Lower leg skin (tissue), 3 donors: ENCODE measurements at regions not wholly inside any gene's neighbourhood (a gene's known extent, or its start where the extent isn't known, plus 50 kb on each side); places are given as distances from the start of the nearest gene placed in this dataset.

Source experiments
- POLR2A ChIP-seq, 2 donors: fragments of 450-650 bp; IDR thresholded peaks; one replicate each; pipeline ENCODE4 v1.6.1; 2016 to 2017; ENCODE audit warnings: antibody characterized with exemption in 2 of 2, mild to moderate bottlenecking in 1 of 2, moderate library complexity in 1 of 2
- TF ChIP-seq, protein P1 (sequence below), 3 donors: fragments of 450-650 bp; IDR thresholded peaks; one replicate each; pipeline ENCODE4 v1.5.1; 2016; ENCODE audit warnings: antibody characterized with exemption in 3 of 3, mild to moderate bottlenecking in 3 of 3, moderate library complexity in 2 of 3

DNA sequence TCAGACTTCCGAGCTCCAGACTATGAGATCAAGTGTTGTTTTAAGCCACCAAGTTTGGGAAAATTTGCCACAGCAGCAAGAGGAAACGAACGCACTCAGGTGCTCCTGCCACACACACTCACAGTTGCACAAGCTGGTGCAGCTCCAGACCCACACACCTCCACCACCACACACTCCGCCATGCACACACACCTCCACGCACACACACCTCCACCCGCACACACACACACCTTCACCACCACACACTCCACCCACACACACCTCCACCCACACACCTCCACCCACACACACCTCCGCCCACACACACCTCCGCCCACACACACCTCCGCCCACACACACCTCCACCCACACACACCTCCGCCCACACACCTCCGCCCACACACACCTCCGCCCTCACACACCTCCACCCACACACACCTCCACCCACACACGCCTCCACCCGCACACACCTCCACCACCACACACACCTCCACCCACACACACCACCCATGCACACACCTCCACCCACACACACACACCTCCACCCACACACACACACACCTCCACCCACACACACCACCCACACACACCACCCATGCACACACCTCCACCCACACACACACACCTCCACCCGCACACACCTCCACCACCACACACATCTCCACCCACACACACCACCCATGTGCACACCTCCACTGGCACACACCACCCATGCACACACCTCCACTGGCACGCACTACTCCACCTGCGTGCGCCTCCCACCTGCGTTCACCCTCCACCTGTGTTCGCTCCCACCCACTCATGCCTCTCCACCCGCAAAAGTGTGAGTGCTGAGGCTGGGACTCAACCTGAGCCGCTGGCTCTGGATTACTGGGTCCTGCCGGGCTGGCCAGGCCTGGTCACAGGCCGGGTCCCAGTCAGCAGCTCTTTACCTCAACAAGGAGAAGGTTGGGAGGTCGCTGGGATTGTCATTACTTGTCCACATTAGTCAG lies 175.6 kb downstream of the BMP7 start:
- TF ChIP-seq, protein P1, sequence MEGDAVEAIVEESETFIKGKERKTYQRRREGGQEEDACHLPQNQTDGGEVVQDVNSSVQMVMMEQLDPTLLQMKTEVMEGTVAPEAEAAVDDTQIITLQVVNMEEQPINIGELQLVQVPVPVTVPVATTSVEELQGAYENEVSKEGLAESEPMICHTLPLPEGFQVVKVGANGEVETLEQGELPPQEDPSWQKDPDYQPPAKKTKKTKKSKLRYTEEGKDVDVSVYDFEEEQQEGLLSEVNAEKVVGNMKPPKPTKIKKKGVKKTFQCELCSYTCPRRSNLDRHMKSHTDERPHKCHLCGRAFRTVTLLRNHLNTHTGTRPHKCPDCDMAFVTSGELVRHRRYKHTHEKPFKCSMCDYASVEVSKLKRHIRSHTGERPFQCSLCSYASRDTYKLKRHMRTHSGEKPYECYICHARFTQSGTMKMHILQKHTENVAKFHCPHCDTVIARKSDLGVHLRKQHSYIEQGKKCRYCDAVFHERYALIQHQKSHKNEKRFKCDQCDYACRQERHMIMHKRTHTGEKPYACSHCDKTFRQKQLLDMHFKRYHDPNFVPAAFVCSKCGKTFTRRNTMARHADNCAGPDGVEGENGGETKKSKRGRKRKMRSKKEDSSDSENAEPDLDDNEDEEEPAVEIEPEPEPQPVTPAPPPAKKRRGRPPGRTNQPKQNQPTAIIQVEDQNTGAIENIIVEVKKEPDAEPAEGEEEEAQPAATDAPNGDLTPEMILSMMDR (IDR thresholded peaks at IDR 0.05), result no peak
- TF ChIP-seq POLR2A (IDR thresholded peaks at IDR 0.05), result no peak
